ENCODE measurements at regions not wholly inside any gene's neighbourhood (a gene's known extent, or its start where the extent isn't known, plus 50 kb on each side); places are given as distances from the start of the nearest gene placed in this dataset.

- TF ChIP-seq FOXP2 (optimal IDR thresholded peaks at IDR 0.05; ENCODE audit: borderline replicate concordance, extremely low read depth, extremely low read length, insufficient read depth): no peak
- TF ChIP-seq TAF1 (IDR thresholded peaks at IDR 0.05; ENCODE audit: borderline replicate concordance, insufficient read depth, low read length): no peak
- no peak for TF ChIP-seq SIN3A (IDR thresholded peaks at IDR 0.05; ENCODE audit: borderline replicate concordance, insufficient read depth, low read length)
- no peak for TF ChIP-seq POLR2AphosphoS5 (IDR thresholded peaks at IDR 0.05; ENCODE audit: low read depth, low read length)
- TF ChIP-seq REST (IDR thresholded peaks at IDR 0.05; ENCODE audit: insufficient read depth in 1 of 2, low read depth in 2 of 2, low read length in 2 of 2): no peak
Observed at GRCh38 chr1:83637009-83637408, 361.9 kb downstream of the TTLL7 start.

DNA sequence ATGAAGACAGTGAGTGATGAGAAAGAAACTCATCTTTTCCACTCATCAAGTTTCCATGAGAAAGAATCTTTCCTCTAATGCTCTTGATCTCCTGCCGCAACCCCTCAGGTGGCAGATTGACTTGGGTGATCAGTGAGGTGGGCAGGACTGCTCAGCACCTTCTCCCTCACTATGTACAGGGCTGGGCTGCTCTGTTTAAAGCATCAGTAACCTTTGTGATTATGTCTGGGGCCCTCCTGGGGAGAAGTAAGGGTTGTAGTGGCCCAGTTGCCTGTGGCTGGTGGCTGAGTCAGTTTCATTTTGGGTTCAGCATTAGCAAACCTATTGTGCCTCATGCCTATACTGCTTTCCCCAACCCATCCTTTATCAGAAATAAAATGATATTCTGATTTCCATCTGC is 366.0 kb downstream of the TTLL7 start:
- no peak for TF ChIP-seq REST (IDR thresholded peaks at IDR 0.05; ENCODE audit: insufficient read depth in 1 of 2, low read depth in 2 of 2, low read length in 2 of 2)
- TF ChIP-seq FOXP2 (optimal IDR thresholded peaks at IDR 0.05; ENCODE audit: borderline replicate concordance, extremely low read depth, extremely low read length, insufficient read depth): no peak
- no peak for TF ChIP-seq POLR2AphosphoS5 (IDR thresholded peaks at IDR 0.05; ENCODE audit: low read depth, low read length)
- TF ChIP-seq TAF1 (IDR thresholded peaks at IDR 0.05; ENCODE audit: borderline replicate concordance, insufficient read depth, low read length): no peak
- no peak for TF ChIP-seq SIN3A (IDR thresholded peaks at IDR 0.05; ENCODE audit: borderline replicate concordance, insufficient read depth, low read length)

DNA sequence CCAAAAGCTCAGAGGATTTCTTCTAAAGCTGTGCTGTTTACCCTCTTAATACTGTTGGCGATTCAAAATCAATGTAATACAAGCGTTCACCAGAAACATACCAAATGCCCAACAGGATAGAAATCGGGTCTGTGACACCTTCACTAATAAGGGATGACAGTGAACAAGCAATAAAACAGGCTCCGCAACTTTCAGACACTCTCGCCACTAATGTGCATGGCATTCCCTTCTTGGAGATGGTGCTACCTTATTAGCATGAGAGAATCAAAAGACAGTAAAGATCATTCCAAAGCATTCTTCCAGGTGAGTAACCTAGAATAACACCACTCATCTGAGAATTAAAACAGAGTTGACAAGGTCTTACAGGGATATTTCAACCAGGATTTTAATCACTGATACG is 367.1 kb downstream of the TTLL7 start:
- TF ChIP-seq SIN3A (IDR thresholded peaks at IDR 0.05; ENCODE audit: borderline replicate concordance, insufficient read depth, low read length) (no peak), POLR2AphosphoS5 (IDR thresholded peaks at IDR 0.05; ENCODE audit: low read depth, low read length) (no peak), FOXP2 (optimal IDR thresholded peaks at IDR 0.05; ENCODE audit: borderline replicate concordance, extremely low read depth, extremely low read length, insufficient read depth) (no peak), TAF1 (IDR thresholded peaks at IDR 0.05; ENCODE audit: borderline replicate concordance, insufficient read depth, low read length) (no peak), REST (IDR thresholded peaks at IDR 0.05; ENCODE audit: insufficient read depth in 1 of 2, low read depth in 2 of 2, low read length in 2 of 2) (no peak)

DNA sequence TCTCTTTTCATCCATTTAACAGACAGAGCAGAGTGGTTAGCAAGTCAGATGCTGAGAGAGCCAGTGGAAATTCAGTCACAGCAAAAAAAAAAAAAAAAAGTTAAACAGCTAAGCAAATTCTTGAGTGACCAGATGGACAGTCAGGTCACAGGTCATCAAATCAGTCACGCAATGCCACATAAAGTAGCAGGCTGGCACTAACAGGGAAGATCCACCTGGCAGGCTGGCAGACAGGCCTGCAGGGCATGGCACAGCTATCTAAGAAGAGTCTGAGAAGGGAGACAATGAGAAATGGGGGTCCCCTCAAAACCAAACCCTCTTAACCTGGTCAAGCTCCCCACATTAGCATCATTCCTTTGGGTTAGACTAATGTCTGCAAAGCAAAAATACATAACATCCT is 371.9 kb downstream of the TTLL7 start:
- TF ChIP-seq POLR2AphosphoS5 (IDR thresholded peaks at IDR 0.05; ENCODE audit: low read depth, low read length) (no peak), REST (IDR thresholded peaks at IDR 0.05; ENCODE audit: insufficient read depth in 1 of 2, low read depth in 2 of 2, low read length in 2 of 2) (no peak), TAF1 (IDR thresholded peaks at IDR 0.05; ENCODE audit: borderline replicate concordance, insufficient read depth, low read length) (no peak), SIN3A (IDR thresholded peaks at IDR 0.05; ENCODE audit: borderline replicate concordance, insufficient read depth, low read length) (no peak), FOXP2 (optimal IDR thresholded peaks at IDR 0.05; ENCODE audit: borderline replicate concordance, extremely low read depth, extremely low read length, insufficient read depth) (no peak)

DNA sequence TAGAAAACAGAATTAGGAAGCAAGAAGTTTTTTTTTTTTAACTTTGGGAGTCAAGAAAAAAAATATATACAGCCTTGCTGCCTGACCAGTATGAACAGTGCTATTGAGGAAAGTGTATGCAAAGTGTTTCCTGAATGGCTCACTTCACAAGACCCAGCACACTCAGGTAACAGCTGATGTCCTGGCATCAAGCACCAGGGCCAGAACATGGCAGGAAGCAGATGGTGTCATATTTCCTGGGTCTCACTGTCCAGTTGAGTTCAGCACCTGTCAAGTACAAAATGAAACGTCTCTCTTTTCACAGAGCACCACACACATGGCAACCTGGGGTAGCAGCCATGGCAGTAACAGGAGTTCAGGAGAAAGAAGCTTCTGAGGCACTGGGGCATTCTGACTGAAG is 372.3 kb downstream of the TTLL7 start:
- TF ChIP-seq REST (IDR thresholded peaks at IDR 0.05; ENCODE audit: insufficient read depth in 1 of 2, low read depth in 2 of 2, low read length in 2 of 2): no peak
- no peak for TF ChIP-seq FOXP2 (optimal IDR thresholded peaks at IDR 0.05; ENCODE audit: borderline replicate concordance, extremely low read depth, extremely low read length, insufficient read depth)
- no peak for TF ChIP-seq TAF1 (IDR thresholded peaks at IDR 0.05; ENCODE audit: borderline replicate concordance, insufficient read depth, low read length)
- no peak for TF ChIP-seq SIN3A (IDR thresholded peaks at IDR 0.05; ENCODE audit: borderline replicate concordance, insufficient read depth, low read length)
- no peak for TF ChIP-seq POLR2AphosphoS5 (IDR thresholded peaks at IDR 0.05; ENCODE audit: low read depth, low read length)
